ENCODE measurements at regions not wholly inside any gene's neighbourhood (a gene's known extent, or its start where the extent isn't known, plus 50 kb on each side); places are given as distances from the start of the nearest gene placed in this dataset.

DNA sequence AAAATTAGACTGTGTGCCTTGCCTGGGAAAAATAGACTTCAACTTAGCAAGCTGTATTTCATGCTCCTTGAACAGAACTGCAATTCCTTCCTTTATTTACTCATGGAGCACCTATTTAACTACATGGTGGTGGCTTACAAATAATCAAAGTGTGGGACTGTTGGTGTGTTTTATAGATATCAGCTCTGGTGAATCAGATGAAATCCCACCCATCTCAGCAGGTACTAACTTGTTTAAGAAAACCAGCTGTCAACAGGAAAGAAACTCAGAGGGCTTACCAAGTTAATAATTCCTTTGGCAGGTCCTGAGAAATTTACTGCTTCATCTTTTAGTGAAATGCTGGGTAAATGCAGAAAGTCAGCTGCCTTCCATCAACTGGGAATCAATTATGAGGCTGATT lies 830.6 kb downstream of the SLC4A3 start:
- no peak for DNase-seq

GRCh38 chr2:220460257-220460985 lies 833.0 kb downstream of the SLC4A3 start:
- no peak for DNase-seq

DNA sequence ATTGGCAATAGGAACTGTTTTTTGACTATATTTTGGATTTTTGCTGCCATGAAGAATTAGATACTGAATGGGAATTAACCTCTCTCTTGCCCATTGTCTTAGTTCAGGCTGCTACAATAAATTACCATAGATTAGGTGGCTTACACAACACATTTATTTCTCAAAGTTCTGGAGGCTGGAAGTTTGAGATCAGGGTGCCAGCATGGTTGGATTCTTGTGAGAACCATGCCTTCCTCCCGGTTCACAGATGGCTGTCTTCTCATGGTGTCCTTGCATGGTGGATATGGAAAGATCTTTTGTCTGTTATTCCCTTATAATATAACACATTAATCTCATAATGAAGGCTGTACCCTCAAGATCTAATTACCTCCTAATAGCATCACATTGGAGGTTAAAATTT lies 836.4 kb downstream of the SLC4A3 start:
- DNase-seq: no peak

DNA sequence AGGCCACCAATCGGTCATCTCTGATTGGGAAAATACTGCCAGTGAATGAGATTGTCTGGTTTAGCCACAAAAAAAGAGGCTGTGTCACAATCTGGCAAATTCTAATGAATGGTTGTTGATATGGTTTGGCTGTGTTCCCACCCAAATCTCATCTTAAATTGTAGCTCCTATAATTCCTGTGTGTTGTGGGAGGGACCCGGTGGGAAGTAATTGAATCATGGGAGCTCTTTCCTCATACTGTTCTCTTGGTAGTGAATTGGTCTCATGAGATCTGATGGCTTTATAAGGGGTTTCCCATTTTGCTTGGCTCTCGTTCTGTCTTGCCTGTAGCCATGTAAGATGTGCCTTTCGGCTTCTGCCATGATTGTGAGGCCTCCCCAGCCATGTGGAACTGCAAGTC lies 838.3 kb downstream of the SLC4A3 start:
- no peak for DNase-seq

DNA sequence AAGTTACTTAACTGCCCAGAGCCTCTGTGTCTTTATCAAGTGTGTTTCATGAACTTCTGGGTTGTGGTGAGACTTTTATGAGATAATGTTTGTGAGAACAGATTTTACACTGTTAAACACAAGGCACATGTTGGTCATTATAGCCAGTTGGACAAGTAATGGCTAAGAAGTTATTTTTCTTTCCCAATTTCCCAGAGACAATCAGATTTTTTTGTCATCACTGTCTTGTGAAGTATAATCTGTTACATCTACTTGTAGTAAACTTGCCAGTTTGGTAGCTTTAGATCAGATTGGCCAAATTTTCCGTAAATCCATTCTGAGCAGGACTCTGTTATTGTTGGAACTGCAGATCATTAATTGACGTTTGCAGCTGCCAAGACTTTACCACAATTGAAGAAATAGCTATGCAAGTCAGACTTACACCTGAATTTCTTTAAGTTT lies 838.8 kb downstream of the SLC4A3 start:
- no peak for DNase-seq

- no peak for DNase-seq
Measured at GRCh38 chr2:220469201-220469600, 841.8 kb downstream of the SLC4A3 start.

DNA sequence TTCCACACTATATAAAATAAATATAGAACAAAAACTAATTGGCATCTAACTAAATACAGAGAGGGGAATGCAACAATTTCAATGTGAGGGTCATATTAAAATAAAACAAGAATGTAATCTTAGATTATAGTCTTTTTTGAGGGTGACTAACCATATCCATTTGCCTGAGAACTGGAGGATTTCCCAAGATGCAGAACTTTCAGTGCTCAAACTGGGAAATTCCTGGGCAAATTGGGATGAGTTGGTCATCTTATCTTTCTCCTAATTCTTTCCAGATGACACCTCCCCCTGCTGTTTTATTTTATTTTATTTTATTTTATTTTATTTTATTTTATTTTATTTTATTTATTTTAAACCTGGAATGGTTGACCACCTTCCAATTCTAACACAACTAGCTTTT lies 846.2 kb downstream of the SLC4A3 start:
- DNase-seq: no peak

DNA sequence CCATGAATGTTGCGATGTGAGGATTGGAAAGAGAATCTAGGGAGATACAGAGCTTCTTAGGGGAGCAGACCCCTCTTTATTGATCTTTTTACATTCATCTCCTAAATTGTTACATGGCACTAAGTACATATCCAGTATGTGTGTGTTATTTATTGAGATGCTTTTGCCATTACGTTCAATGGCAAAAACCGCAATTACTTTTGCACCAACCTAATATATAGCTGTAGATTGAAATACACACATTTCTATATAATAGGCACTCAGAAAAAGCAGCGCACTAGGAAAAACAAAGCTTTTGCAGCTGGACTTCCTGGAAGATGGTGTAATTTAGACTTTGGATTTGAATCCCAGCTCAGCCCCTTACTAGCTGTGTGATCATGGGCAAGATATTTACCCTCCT lies 849.4 kb downstream of the SLC4A3 start:
- no peak for DNase-seq

- DNase-seq: no peak
Measured at GRCh38 chr2:220478305-220479058, 851.1 kb downstream of the SLC4A3 start.

GRCh38 chr2:220482716-220483115 lies 855.3 kb downstream of the SLC4A3 start:
- no peak for DNase-seq

DNA sequence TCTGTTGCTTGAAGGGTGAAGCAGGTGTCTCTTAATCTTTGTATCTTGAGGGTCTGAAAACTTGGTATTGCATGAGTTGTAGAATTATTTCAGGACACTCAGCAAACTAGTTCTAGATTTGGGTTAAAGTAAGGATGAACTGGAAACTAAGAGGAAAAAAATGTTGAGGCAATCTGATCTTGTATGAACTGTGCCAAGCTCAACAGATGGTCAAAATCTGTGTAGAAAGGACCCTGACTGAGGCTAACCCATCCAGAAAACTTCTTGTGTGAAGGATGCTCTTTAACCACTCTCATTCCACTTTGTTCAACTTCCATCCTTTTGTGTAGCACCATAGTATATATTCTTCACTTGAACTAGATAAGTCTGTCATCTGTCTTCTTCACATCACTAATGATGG lies 861.7 kb downstream of the SLC4A3 start:
- DNase-seq: no peak

DNA sequence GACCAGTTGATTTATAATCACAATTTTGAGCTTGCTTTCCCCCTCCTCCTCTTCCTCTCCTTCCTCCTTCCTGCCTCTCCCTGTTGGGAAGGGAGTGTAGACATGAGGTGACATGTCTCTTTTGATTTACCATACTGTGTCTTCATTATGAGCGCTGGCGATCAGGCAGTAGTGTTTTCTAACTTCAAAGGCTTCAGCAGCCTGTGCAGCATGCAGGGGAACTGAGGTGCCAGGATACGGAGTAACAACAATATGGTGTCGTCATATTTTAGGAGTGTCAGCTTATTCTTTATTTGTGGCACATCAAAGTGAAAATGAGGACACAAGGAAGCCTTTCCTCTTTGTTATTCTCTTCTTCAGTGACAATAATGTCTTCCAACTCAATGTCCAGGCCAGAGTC lies 864.2 kb downstream of the SLC4A3 start:
- DNase-seq: no peak

GRCh38 chr2:220493871-220494525 lies 866.6 kb downstream of the SLC4A3 start:
- no peak for DNase-seq

- no peak for DNase-seq
Measured at GRCh38 chr2:220496513-220496912, 869.1 kb downstream of the SLC4A3 start.

GRCh38 chr2:220499225-220499624 lies 871.8 kb downstream of the SLC4A3 start:
- no peak for DNase-seq

- no peak for DNase-seq
Measured at GRCh38 chr2:220502539-220502938, 875.1 kb downstream of the SLC4A3 start.

- no peak for DNase-seq
Measured at GRCh38 chr2:220503431-220503830, 876.0 kb downstream of the SLC4A3 start.

- DNase-seq: no peak
Measured at GRCh38 chr2:220504938-220505503, 877.6 kb downstream of the SLC4A3 start.

GRCh38 chr2:220506466-220506865 lies 879.0 kb downstream of the SLC4A3 start:
- DNase-seq: no peak

DNA sequence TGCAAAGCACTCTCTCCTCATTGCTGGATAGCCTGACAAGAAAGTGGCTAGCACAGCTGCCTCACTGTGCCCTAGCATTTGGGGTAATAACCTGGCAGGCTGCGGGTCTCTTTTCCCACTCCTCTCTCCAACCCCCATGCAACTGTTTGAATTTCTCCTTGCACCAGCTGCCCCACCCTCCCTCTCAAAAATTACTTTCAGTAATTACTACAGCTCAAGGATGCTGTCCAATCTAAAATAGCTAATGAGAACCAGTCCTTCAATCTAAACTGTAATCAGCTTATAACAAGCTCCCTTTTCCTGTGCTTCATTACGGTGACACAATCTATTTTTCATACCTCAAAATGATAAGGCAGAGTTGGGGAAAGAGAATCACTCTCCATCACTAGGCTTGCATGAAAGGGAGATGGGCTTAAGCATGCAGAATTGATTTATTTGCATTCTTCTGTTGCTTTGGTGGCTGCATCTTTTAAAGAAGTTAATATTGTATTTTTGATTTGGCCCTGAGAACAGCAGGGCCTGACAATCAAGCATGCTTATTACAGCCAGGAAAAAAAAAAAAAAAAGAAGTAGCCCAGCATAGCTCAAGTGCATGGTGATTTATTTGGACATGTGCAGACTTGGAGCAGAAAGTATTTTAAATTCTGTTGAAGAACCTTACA lies 881.8 kb downstream of the SLC4A3 start:
- DNase-seq: no peak

- DNase-seq: no peak
Measured at GRCh38 chr2:220509966-220510365, 882.5 kb downstream of the SLC4A3 start.

- no peak for DNase-seq
Measured at GRCh38 chr2:220510668-220511067, 883.2 kb downstream of the SLC4A3 start.

DNA sequence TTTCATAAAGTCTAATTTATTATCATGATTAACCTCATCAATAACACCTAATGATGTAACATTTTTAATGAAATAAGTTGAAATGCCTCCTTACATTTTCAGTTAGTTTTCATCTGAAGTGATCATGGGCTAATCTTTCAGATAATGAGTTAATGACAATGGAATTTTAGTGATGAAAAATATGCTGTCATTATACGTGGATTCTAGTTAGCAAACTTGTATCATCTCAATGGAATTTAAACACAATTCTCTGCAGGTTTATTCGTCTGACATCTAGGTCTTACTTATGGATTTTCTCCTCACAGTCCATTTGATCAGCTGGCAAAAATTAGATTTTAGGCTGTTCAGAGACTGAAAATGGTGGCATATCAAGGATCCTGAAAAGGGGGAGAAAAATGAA lies 885.0 kb downstream of the SLC4A3 start:
- DNase-seq: no peak
